ENCODE measurements at regions not wholly inside any gene's neighbourhood (a gene's known extent, or its start where the extent isn't known, plus 50 kb on each side); places are given as distances from the start of the nearest gene placed in this dataset.
"Not testable (repeated sequence)": the region's sequence is repeated elsewhere in the genome, so short reads cannot be mapped to it uniquely, and the experiment has no call there.

GRCh38 chr11:89585471-89585870 is 94.3 kb upstream of the NOX4 start:
- H3K4me2 ChIP-seq (ENCODE audit: low read length); H3K36me3 ChIP-seq (ENCODE audit: insufficient read depth, low read length); H3K4me1 ChIP-seq (ENCODE audit: control insufficient read depth, insufficient read depth, low read length); H3K27me3 ChIP-seq (ENCODE audit: control insufficient read depth, insufficient read depth, low read length); H3K4me3 ChIP-seq (ENCODE audit: low read length); H3K9ac ChIP-seq (ENCODE audit: low read depth, low read length); H3K9me3 ChIP-seq (replicated peaks; ENCODE audit: low read length): not testable (repeated sequence)

- not testable (repeated sequence) for H3K4me1 ChIP-seq (ENCODE audit: control insufficient read depth, insufficient read depth, low read length); H3K36me3 ChIP-seq (ENCODE audit: insufficient read depth, low read length); H3K9ac ChIP-seq (ENCODE audit: low read depth, low read length); H3K27me3 ChIP-seq (ENCODE audit: control insufficient read depth, insufficient read depth, low read length); H3K4me2 ChIP-seq (ENCODE audit: low read length); H3K4me3 ChIP-seq (ENCODE audit: low read length); H3K9me3 ChIP-seq (replicated peaks; ENCODE audit: low read length)
Observed at GRCh38 chr11:89589413-89589812, 98.2 kb upstream of the NOX4 start.

- not testable (repeated sequence) for H3K27me3 ChIP-seq (ENCODE audit: control insufficient read depth, insufficient read depth, low read length); H3K9me3 ChIP-seq (replicated peaks; ENCODE audit: low read length); H3K4me1 ChIP-seq (ENCODE audit: control insufficient read depth, insufficient read depth, low read length); H3K4me2 ChIP-seq (ENCODE audit: low read length); H3K36me3 ChIP-seq (ENCODE audit: insufficient read depth, low read length); H3K4me3 ChIP-seq (ENCODE audit: low read length); H3K9ac ChIP-seq (ENCODE audit: low read depth, low read length)
Observed at GRCh38 chr11:89590008-89590632, 98.9 kb upstream of the NOX4 start.

GRCh38 chr11:89601263-89601662 is 108.8 kb upstream of the TRIM77 start:
- H3K9ac ChIP-seq (ENCODE audit: low read depth, low read length); H3K4me3 ChIP-seq (ENCODE audit: low read length); H3K27me3 ChIP-seq (ENCODE audit: control insufficient read depth, insufficient read depth, low read length); H3K4me2 ChIP-seq (ENCODE audit: low read length); H3K4me1 ChIP-seq (ENCODE audit: control insufficient read depth, insufficient read depth, low read length); H3K36me3 ChIP-seq (ENCODE audit: insufficient read depth, low read length); H3K9me3 ChIP-seq (replicated peaks; ENCODE audit: low read length): not testable (repeated sequence)

GRCh38 chr11:89604281-89604680 is 105.8 kb upstream of the TRIM77 start:
- no peak overlapping the region for H3K4me2 ChIP-seq (ENCODE audit: low read length)
- H3K9ac ChIP-seq (ENCODE audit: low read depth, low read length): no peak overlapping the region
- peaks cover 7% of the 10 kb centered on the region for H3K4me1 ChIP-seq (ENCODE audit: control insufficient read depth, insufficient read depth, low read length)
- no peak overlapping the region for H3K4me3 ChIP-seq (ENCODE audit: low read length)
- no peaks in the 10 kb centered on the region for H3K9me3 ChIP-seq (replicated peaks; ENCODE audit: low read length)
- H3K36me3 ChIP-seq (ENCODE audit: insufficient read depth, low read length): no peaks in the 10 kb centered on the region
- no peaks in the 10 kb centered on the region for H3K27me3 ChIP-seq (ENCODE audit: control insufficient read depth, insufficient read depth, low read length)

GRCh38 chr11:89606845-89607244 is 103.3 kb upstream of the TRIM77 start:
- H3K36me3 ChIP-seq (ENCODE audit: insufficient read depth, low read length); H3K4me3 ChIP-seq (ENCODE audit: low read length); H3K9me3 ChIP-seq (replicated peaks; ENCODE audit: low read length); H3K4me2 ChIP-seq (ENCODE audit: low read length); H3K9ac ChIP-seq (ENCODE audit: low read depth, low read length); H3K4me1 ChIP-seq (ENCODE audit: control insufficient read depth, insufficient read depth, low read length); H3K27me3 ChIP-seq (ENCODE audit: control insufficient read depth, insufficient read depth, low read length): not testable (repeated sequence)

- H3K9ac ChIP-seq (ENCODE audit: low read depth, low read length): peak overlapping the region; percentile 46
- H3K4me3 ChIP-seq (ENCODE audit: low read length); H3K9me3 ChIP-seq (replicated peaks; ENCODE audit: low read length); H3K27me3 ChIP-seq (ENCODE audit: control insufficient read depth, insufficient read depth, low read length); H3K4me1 ChIP-seq (ENCODE audit: control insufficient read depth, insufficient read depth, low read length); H3K4me2 ChIP-seq (ENCODE audit: low read length); H3K36me3 ChIP-seq (ENCODE audit: insufficient read depth, low read length): not testable (repeated sequence)
Observed at GRCh38 chr11:89607497-89607896, 102.6 kb upstream of the TRIM77 start.

- no peak overlapping the region for H3K9ac ChIP-seq (ENCODE audit: low read depth, low read length)
Observed at GRCh38 chr11:89608234-89608966, 101.7 kb upstream of the TRIM77 start.

GRCh38 chr11:89612096-89612495 is 98.0 kb upstream of the TRIM77 start:
- H3K4me3 ChIP-seq (ENCODE audit: low read length): no peak overlapping the region
- H3K4me2 ChIP-seq (ENCODE audit: low read length): no peak overlapping the region
- no peaks in the 10 kb centered on the region for H3K27me3 ChIP-seq (ENCODE audit: control insufficient read depth, insufficient read depth, low read length)
- peaks cover 7% of the 10 kb centered on the region for H3K4me1 ChIP-seq (ENCODE audit: control insufficient read depth, insufficient read depth, low read length)
- no peaks in the 10 kb centered on the region for H3K36me3 ChIP-seq (ENCODE audit: insufficient read depth, low read length)
- no peaks in the 10 kb centered on the region for H3K9me3 ChIP-seq (replicated peaks; ENCODE audit: low read length)
- H3K9ac ChIP-seq (ENCODE audit: low read depth, low read length): no peak overlapping the region

More at GRCh38 chr11:89608234-89608966, 101.7 kb upstream of the TRIM77 start:
- Histone ChIP-seq H3K9me3 (replicated peaks; ENCODE audit: low read length) (no peaks in the 10 kb centered on the region), H3K27me3 (ENCODE audit: control insufficient read depth, insufficient read depth, low read length) (no peaks in the 10 kb centered on the region), H3K4me1 (ENCODE audit: control insufficient read depth, insufficient read depth, low read length) (peaks cover 7% of the 10 kb centered on the region), H3K36me3 (ENCODE audit: insufficient read depth, low read length) (no peaks in the 10 kb centered on the region), H3K4me3 (ENCODE audit: low read length) (no peak overlapping the region), H3K4me2 (ENCODE audit: low read length) (no peak overlapping the region)

GRCh38 chr11:89613911-89614310 is 96.2 kb upstream of the TRIM77 start:
- H3K27me3 ChIP-seq (ENCODE audit: control insufficient read depth, insufficient read depth, low read length): no peaks in the 10 kb centered on the region
- no peaks in the 10 kb centered on the region for H3K4me1 ChIP-seq (ENCODE audit: control insufficient read depth, insufficient read depth, low read length)
- no peak overlapping the region for H3K4me3 ChIP-seq (ENCODE audit: low read length)
- no peaks in the 10 kb centered on the region for H3K9me3 ChIP-seq (replicated peaks; ENCODE audit: low read length)
- no peaks in the 10 kb centered on the region for H3K36me3 ChIP-seq (ENCODE audit: insufficient read depth, low read length)
- no peak overlapping the region for H3K9ac ChIP-seq (ENCODE audit: low read depth, low read length)
- H3K4me2 ChIP-seq (ENCODE audit: low read length): no peak overlapping the region

GRCh38 chr11:89614428-89614827 is 95.7 kb upstream of the TRIM77 start:
- not testable (repeated sequence) for H3K36me3 ChIP-seq (ENCODE audit: insufficient read depth, low read length); H3K9me3 ChIP-seq (replicated peaks; ENCODE audit: low read length); H3K4me2 ChIP-seq (ENCODE audit: low read length); H3K27me3 ChIP-seq (ENCODE audit: control insufficient read depth, insufficient read depth, low read length); H3K9ac ChIP-seq (ENCODE audit: low read depth, low read length); H3K4me3 ChIP-seq (ENCODE audit: low read length); H3K4me1 ChIP-seq (ENCODE audit: control insufficient read depth, insufficient read depth, low read length)

GRCh38 chr11:89615642-89616041 is 94.5 kb upstream of the TRIM77 start:
- H3K4me3 ChIP-seq (ENCODE audit: low read length); H3K27me3 ChIP-seq (ENCODE audit: control insufficient read depth, insufficient read depth, low read length); H3K4me1 ChIP-seq (ENCODE audit: control insufficient read depth, insufficient read depth, low read length); H3K36me3 ChIP-seq (ENCODE audit: insufficient read depth, low read length); H3K9ac ChIP-seq (ENCODE audit: low read depth, low read length); H3K4me2 ChIP-seq (ENCODE audit: low read length); H3K9me3 ChIP-seq (replicated peaks; ENCODE audit: low read length): not testable (repeated sequence)
